GM18861 (cell line): ENCODE measurements at regions not wholly inside any gene's neighbourhood (a gene's known extent, or its start where the extent isn't known, plus 50 kb on each side); places are given as distances from the start of the nearest gene placed in this dataset.

Source experiments
- ATAC-seq: cut with Tn5 transposase; IDR thresholded peaks from one replicate; pipeline ENCODE4 v1.9.1; 2021; ENCODE audit not compliant: unreplicated experiment

GRCh38 chr10:118537623-118538022, 57.8 kb downstream of the PRLHR start:
- no peak for ATAC-seq

GRCh38 chr10:118534136-118534535, 61.3 kb downstream of the PRLHR start:
- no peak for ATAC-seq

- no peak for ATAC-seq
Observed at GRCh38 chr10:118531105-118531852, 64.2 kb downstream of the PRLHR start.

- ATAC-seq: no peak
Observed at GRCh38 chr10:118528426-118528825, 67.0 kb downstream of the PRLHR start.

GRCh38 chr10:118523775-118524174, 71.7 kb downstream of the PRLHR start:
- ATAC-seq: no peak

- ATAC-seq: no peak
Observed at GRCh38 chr10:118522791-118523498, 72.5 kb downstream of the PRLHR start.

- ATAC-seq: no peak
Observed at GRCh38 chr10:118521415-118522117, 73.9 kb downstream of the PRLHR start.

GRCh38 chr10:118520116-118520742, 75.2 kb downstream of the PRLHR start:
- ATAC-seq: no peak

- no peak for ATAC-seq
Observed at GRCh38 chr10:118518095-118518494, 77.4 kb downstream of the PRLHR start.

- ATAC-seq: no peak
Observed at GRCh38 chr10:118516716-118517115, 78.7 kb downstream of the PRLHR start.

GRCh38 chr10:118513174-118513573, 82.3 kb downstream of the PRLHR start:
- no peak for ATAC-seq

GRCh38 chr10:118511711-118512110, 83.7 kb downstream of the PRLHR start:
- ATAC-seq: no peak

GRCh38 chr10:118508863-118509262, 86.6 kb downstream of the PRLHR start:
- no peak for ATAC-seq

- no peak for ATAC-seq
Observed at GRCh38 chr10:118508355-118508754, 87.1 kb downstream of the PRLHR start.

GRCh38 chr10:118506671-118507590, 88.5 kb downstream of the PRLHR start:
- ATAC-seq: no peak

- ATAC-seq: no peak
Observed at GRCh38 chr10:118505363-118505762, 90.1 kb downstream of the PRLHR start.

GRCh38 chr10:118504467-118505205, 90.8 kb downstream of the PRLHR start:
- no peak for ATAC-seq

- ATAC-seq: no peak
Observed at GRCh38 chr10:118504044-118504443, 91.4 kb downstream of the PRLHR start.

- ATAC-seq: no peak
Observed at GRCh38 chr10:118503192-118503591, 92.3 kb downstream of the PRLHR start.
